ENCODE measurements at regions not wholly inside any gene's neighbourhood (a gene's known extent, or its start where the extent isn't known, plus 50 kb on each side); places are given as distances from the start of the nearest gene placed in this dataset.
A peak's percentile ranks its signal among the peaks of the same experiment; 100 is the strongest.

DNA sequence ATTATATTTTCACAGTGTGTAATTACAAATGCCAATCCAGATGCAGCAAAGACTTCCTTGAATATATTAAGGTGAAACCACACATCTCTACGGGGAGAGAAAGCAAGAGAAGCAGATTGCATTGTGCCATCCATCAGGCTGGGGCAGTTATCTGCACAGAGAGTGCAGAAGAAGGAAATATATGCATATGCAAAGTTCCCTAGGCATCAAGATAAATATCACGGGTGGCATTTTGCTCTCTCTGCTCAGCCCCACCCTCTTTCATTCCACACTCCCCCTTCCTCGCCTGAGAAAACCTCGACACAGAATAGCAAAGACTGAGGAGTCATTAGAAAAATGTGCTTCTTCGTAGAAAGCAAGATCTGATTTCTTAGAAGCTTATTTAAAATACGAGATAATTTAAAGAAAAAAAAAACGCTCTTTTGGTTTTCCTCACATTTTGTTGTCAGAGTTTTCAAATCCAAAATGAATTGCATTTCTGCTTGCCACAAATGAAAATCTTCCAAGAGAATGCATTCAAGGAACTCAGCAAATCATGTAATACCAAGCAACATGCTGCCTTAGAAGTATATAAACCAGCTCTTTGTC is 283.2 kb upstream of the LMCD1 start:
- H3K9ac ChIP-seq: no peak overlapping the region
- H3K27ac ChIP-seq: no peak overlapping the region
- 34% methylated on average over 7 of the region's 7 CpGs for WGBS, 2 experiments (ENCODE audit: low coverage in 1 of 2, low lambda C conversion rate in 2 of 2, missing lambda C conversion rate in 2 of 2)
- no peak overlapping the region for H3K4me2 ChIP-seq (ENCODE audit: unreplicated experiment)
- TF ChIP-seq EZH2 (IDR thresholded peaks at IDR 0.05; ENCODE audit: insufficient read depth, poor library complexity, severe bottlenecking): no peak
- TF ChIP-seq EZH2phosphoT487 (IDR thresholded peaks at IDR 0.05; ENCODE audit: insufficient read depth, low read depth): no peak
- H3K4me1 ChIP-seq (ENCODE audit: insufficient read depth): no peaks in the 10 kb centered on the region
- DNase-seq: no peak
- H3K79me2 ChIP-seq (ENCODE audit: insufficient read depth): no peaks in the 10 kb centered on the region
- H2AFZ ChIP-seq: no peak overlapping the region
- in situ Hi-C loops (cut with MboI): no loop called here
- no peaks in the 10 kb centered on the region for H3F3A ChIP-seq (ENCODE audit: insufficient read depth)
- no peaks in the 10 kb centered on the region for H4K20me1 ChIP-seq (ENCODE audit: insufficient read depth)
- H3K9me2 ChIP-seq (ENCODE audit: insufficient read depth): no peaks in the 10 kb centered on the region
- no peaks in the 10 kb centered on the region for H3K27me3 ChIP-seq (replicated peaks; ENCODE audit: insufficient read depth)
- no peak overlapping the region for H3K4me3 ChIP-seq
- no peaks in the 10 kb centered on the region for H3K36me3 ChIP-seq (ENCODE audit: low read depth)
- no peaks in the 10 kb centered on the region for H3K9me3 ChIP-seq (ENCODE audit: low read depth)

DNA sequence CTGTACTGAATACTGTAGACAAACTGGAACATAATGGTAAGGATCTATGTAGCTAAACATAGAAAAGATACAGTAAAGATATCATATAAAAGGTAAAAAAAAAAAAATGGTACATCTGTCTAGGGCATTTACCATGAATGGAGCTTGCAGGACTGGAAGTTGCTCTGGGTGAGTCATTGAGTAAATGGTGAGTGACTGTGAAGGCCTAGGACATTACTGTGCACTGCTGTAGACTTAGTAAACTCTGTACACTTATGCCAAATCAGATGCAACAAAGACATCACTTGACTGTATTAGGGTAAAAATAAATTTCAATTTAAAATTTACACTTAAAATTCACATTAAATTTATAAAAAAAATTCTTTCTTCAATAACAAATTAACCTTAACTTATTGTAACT is 281.3 kb upstream of the LMCD1 start:
- Histone ChIP-seq H3K36me3 (ENCODE audit: low read depth) (no peaks in the 10 kb centered on the region), H3K4me2 (ENCODE audit: unreplicated experiment) (no peak overlapping the region), H3K9me3 (ENCODE audit: low read depth) (no peaks in the 10 kb centered on the region), H3K27ac (no peak overlapping the region), H3K27me3 (replicated peaks; ENCODE audit: insufficient read depth) (no peaks in the 10 kb centered on the region), H3K9me2 (ENCODE audit: insufficient read depth) (no peaks in the 10 kb centered on the region), H3K9ac (no peak overlapping the region), H3K79me2 (ENCODE audit: insufficient read depth) (no peaks in the 10 kb centered on the region), H3K4me1 (ENCODE audit: insufficient read depth) (no peaks in the 10 kb centered on the region), H2AFZ (no peak overlapping the region), H4K20me1 (ENCODE audit: insufficient read depth) (no peaks in the 10 kb centered on the region), H3F3A (ENCODE audit: insufficient read depth) (no peaks in the 10 kb centered on the region), H3K4me3 (no peak overlapping the region)
- DNase-seq: peak; percentile 26
- TF ChIP-seq EZH2phosphoT487 (IDR thresholded peaks at IDR 0.05; ENCODE audit: insufficient read depth, low read depth): no peak
- TF ChIP-seq EZH2 (IDR thresholded peaks at IDR 0.05; ENCODE audit: insufficient read depth, poor library complexity, severe bottlenecking): no peak
- in situ Hi-C loops (cut with MboI): no loop called here

DNA sequence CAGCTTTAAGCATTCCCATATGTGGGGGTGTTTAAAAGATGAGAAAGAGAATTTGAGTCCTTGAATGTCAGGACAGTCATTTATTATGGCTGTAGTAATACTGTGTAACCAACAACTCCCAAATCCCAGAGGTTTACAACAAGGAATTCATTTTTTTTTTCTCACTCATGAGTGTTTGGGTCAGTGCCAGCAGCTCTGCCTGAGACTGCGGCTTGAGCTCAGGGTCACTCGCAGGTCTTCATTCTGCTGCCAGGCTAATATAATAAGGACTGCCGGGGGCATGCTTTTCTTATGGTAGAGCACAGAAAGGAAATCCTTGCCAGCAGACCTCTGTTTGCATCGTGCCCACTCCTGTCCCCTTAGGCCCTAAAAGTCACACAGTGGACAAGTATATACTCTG is 277.9 kb upstream of the LMCD1 start:
- Histone ChIP-seq H3K4me2 (ENCODE audit: unreplicated experiment) (no peak overlapping the region), H2AFZ (no peak overlapping the region), H3K36me3 (ENCODE audit: low read depth) (no peaks in the 10 kb centered on the region), H3K9ac (no peak overlapping the region), H3K4me1 (ENCODE audit: insufficient read depth) (no peaks in the 10 kb centered on the region), H3K79me2 (ENCODE audit: insufficient read depth) (no peaks in the 10 kb centered on the region), H3K9me2 (ENCODE audit: insufficient read depth) (no peaks in the 10 kb centered on the region), H3K27ac (no peak overlapping the region), H3K27me3 (replicated peaks; ENCODE audit: insufficient read depth) (no peaks in the 10 kb centered on the region), H3K9me3 (ENCODE audit: low read depth) (no peaks in the 10 kb centered on the region), H3K4me3 (no peak overlapping the region), H4K20me1 (ENCODE audit: insufficient read depth) (no peaks in the 10 kb centered on the region), H3F3A (ENCODE audit: insufficient read depth) (no peaks in the 10 kb centered on the region)
- peak; percentile 38 for DNase-seq
- WGBS, 2 experiments (ENCODE audit: low coverage in 1 of 2, low lambda C conversion rate in 2 of 2, missing lambda C conversion rate in 2 of 2): 25 to 27% methylated on average over 4 of the region's 4 CpGs
- TF ChIP-seq EZH2phosphoT487 (IDR thresholded peaks at IDR 0.05; ENCODE audit: insufficient read depth, low read depth) (no peak), EZH2 (IDR thresholded peaks at IDR 0.05; ENCODE audit: insufficient read depth, poor library complexity, severe bottlenecking) (no peak)
- in situ Hi-C loops (cut with MboI): no loop called here

DNA sequence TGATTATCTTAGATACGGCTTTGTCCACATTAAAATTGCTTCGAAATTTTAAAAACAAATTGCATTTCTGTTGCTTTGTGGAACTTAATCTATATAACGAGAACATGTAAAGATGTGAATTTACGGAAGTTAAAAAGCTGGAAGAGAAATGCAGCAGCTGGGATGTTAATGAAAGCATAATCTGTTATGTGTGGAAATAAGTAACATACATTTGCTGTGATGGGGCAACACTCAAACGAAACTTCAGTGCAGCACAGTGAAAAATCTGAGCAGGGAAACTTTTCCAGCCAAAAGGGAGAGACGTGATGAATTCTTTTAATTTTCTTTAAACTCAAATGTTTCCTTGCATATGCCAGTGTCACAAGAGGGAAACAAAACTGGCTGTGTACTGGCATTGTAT is 276.7 kb upstream of the LMCD1 start:
- no peak for DNase-seq
- in situ Hi-C loops (cut with MboI): no loop called here
- Histone ChIP-seq H3K4me2 (ENCODE audit: unreplicated experiment) (no peak overlapping the region), H3K9me3 (ENCODE audit: low read depth) (no peaks in the 10 kb centered on the region), H3K27ac (no peak overlapping the region), H3K27me3 (replicated peaks; ENCODE audit: insufficient read depth) (no peaks in the 10 kb centered on the region), H3F3A (ENCODE audit: insufficient read depth) (no peaks in the 10 kb centered on the region), H3K4me3 (no peak overlapping the region), H3K36me3 (ENCODE audit: low read depth) (no peaks in the 10 kb centered on the region), H3K9me2 (ENCODE audit: insufficient read depth) (no peaks in the 10 kb centered on the region), H3K9ac (no peak overlapping the region), H4K20me1 (ENCODE audit: insufficient read depth) (no peaks in the 10 kb centered on the region), H3K4me1 (ENCODE audit: insufficient read depth) (no peaks in the 10 kb centered on the region), H3K79me2 (ENCODE audit: insufficient read depth) (no peaks in the 10 kb centered on the region), H2AFZ (no peak overlapping the region)
- no peak for TF ChIP-seq EZH2 (IDR thresholded peaks at IDR 0.05; ENCODE audit: insufficient read depth, poor library complexity, severe bottlenecking)
- no peak for TF ChIP-seq EZH2phosphoT487 (IDR thresholded peaks at IDR 0.05; ENCODE audit: insufficient read depth, low read depth)
- WGBS, 2 experiments (ENCODE audit: low coverage in 1 of 2, low lambda C conversion rate in 2 of 2, missing lambda C conversion rate in 2 of 2): 52 to 62% methylated on average over 6 of the region's 6 CpGs

DNA sequence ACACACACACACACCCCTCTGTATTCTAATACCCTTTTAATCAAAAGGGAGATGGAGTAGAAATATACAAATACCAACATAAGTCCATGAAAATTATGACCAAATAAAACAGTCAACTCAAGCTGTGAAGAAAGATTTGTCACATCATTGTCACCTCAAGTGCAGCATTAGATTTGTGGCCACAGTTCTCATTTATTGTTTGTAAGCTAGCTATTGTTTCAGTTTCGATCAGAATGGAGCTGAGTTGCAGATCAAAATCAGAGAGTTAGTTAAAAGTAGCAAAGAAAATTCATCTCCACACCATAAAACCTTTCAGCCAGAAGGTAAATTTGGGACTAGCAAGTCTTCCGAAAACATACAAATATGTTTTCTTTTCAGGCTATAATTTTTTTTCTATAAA is 267.7 kb upstream of the LMCD1 start:
- no peak overlapping the region for H3K4me2 ChIP-seq (ENCODE audit: unreplicated experiment)
- H3K9me2 ChIP-seq (ENCODE audit: insufficient read depth): no peaks in the 10 kb centered on the region
- no peaks in the 10 kb centered on the region for H3K36me3 ChIP-seq (ENCODE audit: low read depth)
- no peaks in the 10 kb centered on the region for H3F3A ChIP-seq (ENCODE audit: insufficient read depth)
- H3K4me1 ChIP-seq (ENCODE audit: insufficient read depth): no peaks in the 10 kb centered on the region
- DNase-seq: no peak
- H3K79me2 ChIP-seq (ENCODE audit: insufficient read depth): no peaks in the 10 kb centered on the region
- H3K27me3 ChIP-seq (replicated peaks; ENCODE audit: insufficient read depth): no peaks in the 10 kb centered on the region
- TF ChIP-seq EZH2phosphoT487 (IDR thresholded peaks at IDR 0.05; ENCODE audit: insufficient read depth, low read depth) (no peak), EZH2 (IDR thresholded peaks at IDR 0.05; ENCODE audit: insufficient read depth, poor library complexity, severe bottlenecking) (no peak)
- H2AFZ ChIP-seq: no peak overlapping the region
- 53 to 69% methylated on average over 2 of the region's 2 CpGs for WGBS, 2 experiments (ENCODE audit: low coverage in 1 of 2, low lambda C conversion rate in 2 of 2, missing lambda C conversion rate in 2 of 2)
- in situ Hi-C loops (cut with MboI): no loop called here
- H3K4me3 ChIP-seq: no peak overlapping the region
- no peak overlapping the region for H3K9ac ChIP-seq
- H3K27ac ChIP-seq: no peak overlapping the region
- H3K9me3 ChIP-seq (ENCODE audit: low read depth): no peaks in the 10 kb centered on the region
- H4K20me1 ChIP-seq (ENCODE audit: insufficient read depth): no peaks in the 10 kb centered on the region

All from GM23248 (cell line).